Fibroblast of skin of abdomen (primary cell): ENCODE measurements at regions not wholly inside any gene's neighbourhood (a gene's known extent, or its start where the extent isn't known, plus 50 kb on each side); places are given as distances from the start of the nearest gene placed in this dataset.

Source experiments
- DNase-seq: peaks from one replicate; pipeline ENCODE4 v3.0.0-alpha.2; 2013

GRCh38 chr12:92552412-92553108, 150.2 kb upstream of the PLEKHG7 start:
- no peak for DNase-seq

GRCh38 chr12:92551853-92552397, 150.9 kb upstream of the PLEKHG7 start:
- peak; percentile 62 for DNase-seq

- DNase-seq: no peak
Observed at GRCh38 chr12:92551210-92551609, 151.6 kb upstream of the PLEKHG7 start.

GRCh38 chr12:92550661-92551060, 152.1 kb upstream of the PLEKHG7 start:
- no peak for DNase-seq

GRCh38 chr12:92550254-92550653, 152.5 kb upstream of the PLEKHG7 start:
- no peak for DNase-seq

- no peak for DNase-seq
Observed at GRCh38 chr12:92549516-92549915, 153.3 kb upstream of the PLEKHG7 start.

- DNase-seq: no peak
Observed at GRCh38 chr12:92547906-92548305, 154.9 kb upstream of the PLEKHG7 start.

- DNase-seq: no peak
Observed at GRCh38 chr12:92547420-92547819, 155.4 kb upstream of the PLEKHG7 start.

- no peak for DNase-seq
Observed at GRCh38 chr12:92546635-92547348, 156.0 kb upstream of the PLEKHG7 start.

GRCh38 chr12:92546259-92546634, 156.5 kb upstream of the PLEKHG7 start:
- DNase-seq: no peak

GRCh38 chr12:92544322-92544721, 158.5 kb upstream of the PLEKHG7 start:
- no peak for DNase-seq

- no peak for DNase-seq
Observed at GRCh38 chr12:92543840-92544239, 158.9 kb upstream of the PLEKHG7 start.

GRCh38 chr12:92543359-92543758, 159.4 kb upstream of the PLEKHG7 start:
- no peak for DNase-seq

GRCh38 chr12:92541731-92542130, 161.1 kb upstream of the PLEKHG7 start:
- no peak for DNase-seq

GRCh38 chr12:92540782-92541423, 161.9 kb upstream of the PLEKHG7 start:
- DNase-seq: no peak

GRCh38 chr12:92539976-92540781, 162.6 kb upstream of the PLEKHG7 start:
- no peak for DNase-seq

- DNase-seq: peak; percentile 57
Observed at GRCh38 chr12:92539110-92539749, 163.6 kb upstream of the PLEKHG7 start.

- no peak for DNase-seq
Observed at GRCh38 chr12:92537290-92537960, 165.4 kb upstream of the PLEKHG7 start.

- no peak for DNase-seq
Observed at GRCh38 chr12:92535961-92536360, 166.8 kb upstream of the PLEKHG7 start.

GRCh38 chr12:92533280-92533890, 169.4 kb upstream of the PLEKHG7 start:
- DNase-seq: peak; percentile 28

GRCh38 chr12:92530706-92531105, 172.1 kb upstream of the PLEKHG7 start:
- DNase-seq: no peak
